Stimulated activated CD4-positive, alpha-beta T cell treated with anti-CD3 and anti-CD28 coated beads, Interleukin-4, amount 100 ng/mL, for 48 hours (primary cell): ENCODE measurements at regions not wholly inside any gene's neighbourhood (a gene's known extent, or its start where the extent isn't known, plus 50 kb on each side); places are given as distances from the start of the nearest gene placed in this dataset.
"Not testable (repeated sequence)": the region's sequence is repeated elsewhere in the genome, so short reads cannot be mapped to it uniquely, and the experiment has no call there.

Experiments
- DNase-seq, 2 donors: peaks; one replicate each; pipeline ENCODE4 v3.0.0-alpha.2; 2020; ENCODE audit warnings: low read depth in 2 of 2

GRCh38 chr2:12543076-12543977, 173.4 kb upstream of the TRIB2 start:
- DNase-seq: no peak

GRCh38 chr2:12543978-12544558, 172.7 kb upstream of the TRIB2 start:
- DNase-seq: no peak

- DNase-seq: no peak
Measured at GRCh38 chr2:12547566-12548170, 169.1 kb upstream of the TRIB2 start.

- DNase-seq: no peak
Measured at GRCh38 chr2:12548906-12549305, 167.8 kb upstream of the TRIB2 start.

- DNase-seq: no peak
Measured at GRCh38 chr2:12549641-12550040, 167.1 kb upstream of the TRIB2 start.

GRCh38 chr2:12552092-12552491, 164.6 kb upstream of the TRIB2 start:
- DNase-seq: no peak

GRCh38 chr2:12554224-12555011, 162.3 kb upstream of the TRIB2 start:
- no peak for DNase-seq

GRCh38 chr2:12555012-12555645, 161.6 kb upstream of the TRIB2 start:
- DNase-seq: peak in 1 of 2 donors; percentile 16

- DNase-seq: no peak
Measured at GRCh38 chr2:12556762-12557161, 160.0 kb upstream of the TRIB2 start.

GRCh38 chr2:12557688-12558087, 159.0 kb upstream of the TRIB2 start:
- DNase-seq: no peak

- DNase-seq: no peak
Measured at GRCh38 chr2:12558519-12558918, 158.2 kb upstream of the TRIB2 start.

- no peak for DNase-seq
Measured at GRCh38 chr2:12560618-12561017, 156.1 kb upstream of the TRIB2 start.

GRCh38 chr2:12567411-12567810, 149.3 kb upstream of the TRIB2 start:
- no peak for DNase-seq

- DNase-seq: not testable (repeated sequence)
Measured at GRCh38 chr2:12569510-12569909, 147.2 kb upstream of the TRIB2 start.

GRCh38 chr2:12569929-12570328, 146.8 kb upstream of the TRIB2 start:
- DNase-seq: not testable (repeated sequence)

GRCh38 chr2:12577091-12577490, 139.6 kb upstream of the TRIB2 start:
- DNase-seq: no peak

- DNase-seq: no peak
Measured at GRCh38 chr2:12577567-12578253, 139.0 kb upstream of the TRIB2 start.

GRCh38 chr2:12579018-12579417, 137.7 kb upstream of the TRIB2 start:
- no peak for DNase-seq

GRCh38 chr2:12584338-12584737, 132.4 kb upstream of the TRIB2 start:
- no peak for DNase-seq

- DNase-seq: no peak
Measured at GRCh38 chr2:12585784-12586183, 131.0 kb upstream of the TRIB2 start.

GRCh38 chr2:12587228-12587627, 129.5 kb upstream of the TRIB2 start:
- DNase-seq: no peak
